ENCODE measurements at regions not wholly inside any gene's neighbourhood (a gene's known extent, or its start where the extent isn't known, plus 50 kb on each side); places are given as distances from the start of the nearest gene placed in this dataset.

GRCh38 chr10:128907155-128907941 is 559.7 kb upstream of the MGMT start:
- DNase-seq, result no peak

- no peak for DNase-seq
Measured at GRCh38 chr10:128908099-128908498, 558.9 kb upstream of the MGMT start.

- DNase-seq, result no peak
Measured at GRCh38 chr10:128908499-128908898, 558.5 kb upstream of the MGMT start.

GRCh38 chr10:128912568-128913311 is 554.3 kb upstream of the MGMT start:
- DNase-seq, result no peak

GRCh38 chr10:128914681-128915080 is 552.4 kb upstream of the MGMT start:
- DNase-seq, result peak in 1 of 14 donors; percentile 28

GRCh38 chr10:128915630-128916029 is 551.4 kb upstream of the MGMT start:
- DNase-seq, result no peak

GRCh38 chr10:128916383-128916782 is 550.7 kb upstream of the MGMT start:
- no peak for DNase-seq

- no peak for DNase-seq
Measured at GRCh38 chr10:128921389-128922022, 545.5 kb upstream of the MGMT start.

- no peak for DNase-seq
Measured at GRCh38 chr10:128922172-128922571, 544.9 kb upstream of the MGMT start.

GRCh38 chr10:128922619-128923196 is 544.3 kb upstream of the MGMT start:
- no peak for DNase-seq

GRCh38 chr10:128924918-128925317 is 542.1 kb upstream of the MGMT start:
- DNase-seq, result no peak

GRCh38 chr10:128926711-128927110 is 540.3 kb upstream of the MGMT start:
- DNase-seq, result no peak

GRCh38 chr10:128927497-128928161 is 539.4 kb upstream of the MGMT start:
- no peak for DNase-seq

- DNase-seq, result no peak
Measured at GRCh38 chr10:128928231-128928836, 538.7 kb upstream of the MGMT start.

- no peak for DNase-seq
Measured at GRCh38 chr10:128929131-128929530, 537.9 kb upstream of the MGMT start.

GRCh38 chr10:128929767-128930166 is 537.3 kb upstream of the MGMT start:
- DNase-seq, result no peak

GRCh38 chr10:128930515-128930914 is 536.5 kb upstream of the MGMT start:
- no peak for DNase-seq

GRCh38 chr10:128932071-128932820 is 534.8 kb upstream of the MGMT start:
- no peak for DNase-seq

- no peak for DNase-seq
Measured at GRCh38 chr10:128934492-128934891, 532.5 kb upstream of the MGMT start.

GRCh38 chr10:128936392-128936791 is 530.6 kb upstream of the MGMT start:
- no peak for DNase-seq

- DNase-seq, result no peak
Measured at GRCh38 chr10:128938558-128938957, 528.5 kb upstream of the MGMT start.
